Calu3 (cell line): ENCODE measurements at regions not wholly inside any gene's neighbourhood (a gene's known extent, or its start where the extent isn't known, plus 50 kb on each side); places are given as distances from the start of the nearest gene placed in this dataset.

Experiments used
- BruUV-seq: library from RNA; stranded (reverse); fragments of 400-500 nt; replicated peaks from 2 replicates; lab custom pipeline; 2021; lab: Mats Ljungman, UMichigan
- CTCF ChIA-PET: fragments of 300-600 bp; sonication (Branson Sonifier 250); formaldehyde crosslinking; loops from one replicate; lab custom pipeline; 2022; ENCODE audit warnings: antibody characterized with exemption; lab: Charles Lee
- DNase-seq: peaks from one replicate; pipeline ENCODE4 v3.0.0; 2022
- H3K27ac Mint-ChIP-seq: one replicate; pipeline ENCODE4 v1.8.0; 2022; ENCODE audit warnings: mixed read lengths; ENCODE audit not compliant: unreplicated experiment
- H3K27me3 Mint-ChIP-seq: one replicate; pipeline ENCODE4 v1.8.0; 2022; ENCODE audit warnings: mixed read lengths; ENCODE audit not compliant: unreplicated experiment
- H3K36me3 Mint-ChIP-seq: one replicate; pipeline ENCODE4 v1.8.0; 2022; ENCODE audit warnings: mild to moderate bottlenecking, moderate library complexity, mixed read lengths; ENCODE audit not compliant: insufficient read depth, unreplicated experiment
- H3K4me1 Mint-ChIP-seq: one replicate; pipeline ENCODE4 v1.8.0; 2022; ENCODE audit warnings: mild to moderate bottlenecking, low read depth, mixed read lengths; ENCODE audit not compliant: unreplicated experiment
- H3K4me3 Mint-ChIP-seq: one replicate; pipeline ENCODE4 v1.8.0; 2022; ENCODE audit warnings: mild to moderate bottlenecking, low read depth, moderate library complexity, mixed read lengths; ENCODE audit not compliant: unreplicated experiment
- H3K9me3 Mint-ChIP-seq: one replicate; pipeline ENCODE4 v1.8.0; 2022; ENCODE audit warnings: low read depth, mixed read lengths; ENCODE audit not compliant: unreplicated experiment
- intact Hi-C: fragments of 100-400 bp; cut with micrococcal nuclease; formaldehyde crosslinking; loops from one replicate; pipeline ENCODE4 v1.10.0; 2022; ENCODE audit not compliant: unreplicated experiment
- TF ChIP-seq, protein P1 (sequence below): fragments of 200-600 bp; IDR thresholded peaks from one replicate; pipeline ENCODE4 v1.8.0; 2022; ENCODE audit warnings: antibody characterized with exemption; ENCODE audit not compliant: unreplicated experiment

DNA sequence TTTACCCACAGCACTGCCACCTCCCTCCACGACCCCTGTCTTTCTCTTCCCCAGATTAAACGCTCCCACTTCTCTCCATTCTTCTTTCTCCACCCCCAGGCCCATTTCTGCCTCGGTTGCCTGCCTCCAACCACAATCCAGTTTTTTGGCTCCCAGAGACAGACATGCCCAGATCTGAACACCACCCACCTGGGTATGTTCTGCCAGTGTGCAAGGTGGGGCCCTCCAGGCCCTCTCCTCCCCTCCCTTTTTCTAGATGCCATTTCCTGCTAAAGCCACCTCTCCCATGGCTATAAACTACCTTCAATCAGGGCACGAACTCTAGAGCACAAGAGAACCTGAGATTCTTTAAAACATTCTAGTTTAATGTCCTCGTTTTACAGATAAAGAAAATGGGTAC is 63.3 kb downstream of the IRF2BPL start:
- Mint-ChIP-seq H3K4me3 (no peak overlapping the region), H3K9me3 (no peaks in the 10 kb centered on the region), H3K4me1 (peaks cover 50% of the 10 kb centered on the region), H3K27me3 (no peaks in the 10 kb centered on the region), H3K27ac (peak overlapping the region; percentile 24), H3K36me3 (peaks cover 14% of the 10 kb centered on the region)
- DNase-seq: no peak
- CTCF ChIA-PET: interaction anchor here (0.6 kb wide), 1 partner anchor 18 kb away, joined by 3 read pairs; no protein-coding TSS in a partner anchor
- no TSS peak for BruUV-seq
- intact Hi-C loops: no loop called here
- TF ChIP-seq, protein P1, sequence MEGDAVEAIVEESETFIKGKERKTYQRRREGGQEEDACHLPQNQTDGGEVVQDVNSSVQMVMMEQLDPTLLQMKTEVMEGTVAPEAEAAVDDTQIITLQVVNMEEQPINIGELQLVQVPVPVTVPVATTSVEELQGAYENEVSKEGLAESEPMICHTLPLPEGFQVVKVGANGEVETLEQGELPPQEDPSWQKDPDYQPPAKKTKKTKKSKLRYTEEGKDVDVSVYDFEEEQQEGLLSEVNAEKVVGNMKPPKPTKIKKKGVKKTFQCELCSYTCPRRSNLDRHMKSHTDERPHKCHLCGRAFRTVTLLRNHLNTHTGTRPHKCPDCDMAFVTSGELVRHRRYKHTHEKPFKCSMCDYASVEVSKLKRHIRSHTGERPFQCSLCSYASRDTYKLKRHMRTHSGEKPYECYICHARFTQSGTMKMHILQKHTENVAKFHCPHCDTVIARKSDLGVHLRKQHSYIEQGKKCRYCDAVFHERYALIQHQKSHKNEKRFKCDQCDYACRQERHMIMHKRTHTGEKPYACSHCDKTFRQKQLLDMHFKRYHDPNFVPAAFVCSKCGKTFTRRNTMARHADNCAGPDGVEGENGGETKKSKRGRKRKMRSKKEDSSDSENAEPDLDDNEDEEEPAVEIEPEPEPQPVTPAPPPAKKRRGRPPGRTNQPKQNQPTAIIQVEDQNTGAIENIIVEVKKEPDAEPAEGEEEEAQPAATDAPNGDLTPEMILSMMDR: no peak

DNA sequence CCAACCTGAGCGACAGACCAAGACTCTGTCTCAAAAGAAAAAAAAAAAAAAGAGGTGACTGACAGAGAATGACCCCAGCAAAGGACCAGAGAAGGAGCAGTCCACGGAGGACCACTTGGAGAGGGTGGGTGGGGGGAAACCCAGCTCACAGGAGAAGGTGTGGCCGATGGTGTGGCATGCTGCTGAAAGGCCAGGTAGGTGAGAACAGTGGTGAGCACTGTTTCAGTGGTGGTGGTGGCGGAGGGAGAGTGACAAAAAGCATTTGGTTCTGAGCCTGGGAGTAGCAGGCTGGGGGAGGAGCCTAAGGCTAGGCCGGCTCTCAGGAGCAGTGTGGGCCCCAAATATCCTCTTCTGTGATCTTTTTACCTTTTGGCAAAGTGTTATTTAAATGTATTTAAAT is 63.8 kb downstream of the IRF2BPL start:
- Mint-ChIP-seq H3K9me3 (no peaks in the 10 kb centered on the region), H3K4me3 (no peak overlapping the region), H3K27ac (no peak overlapping the region), H3K4me1 (peaks cover 55% of the 10 kb centered on the region), H3K36me3 (peaks cover 14% of the 10 kb centered on the region), H3K27me3 (no peaks in the 10 kb centered on the region)
- no peak for DNase-seq
- no TSS peak for BruUV-seq
- CTCF ChIA-PET: interaction anchor here (0.6 kb wide), 1 partner anchor 19 kb away, joined by 7 read pairs; no protein-coding TSS in a partner anchor
- intact Hi-C loops: loop anchor here (5.0 kb wide), 2 partner anchors 47 to 58 kb away; no protein-coding TSS in a partner anchor
- TF ChIP-seq, protein P1: no peak

DNA sequence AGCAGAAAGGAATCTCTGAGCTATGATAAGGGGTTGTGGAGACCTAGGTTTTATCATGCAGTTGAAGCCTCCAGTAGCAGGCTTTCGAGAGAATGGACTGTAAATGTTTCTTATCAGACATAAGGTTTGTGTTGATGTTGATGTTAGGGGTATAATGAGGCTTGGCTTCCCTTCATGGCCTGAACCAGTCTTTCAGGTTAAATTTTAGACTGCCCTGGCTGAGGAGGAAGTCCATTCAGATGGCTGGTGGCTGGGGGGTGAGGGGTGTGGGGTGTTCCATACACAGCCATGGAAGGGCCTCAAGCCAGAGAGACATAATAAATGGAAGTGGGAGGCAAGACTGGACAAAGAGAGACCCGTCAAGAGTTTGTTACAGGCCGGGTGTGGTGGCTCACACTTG is 65.1 kb downstream of the IRF2BPL start:
- DNase-seq: no peak
- TF ChIP-seq, protein P1: no peak
- Mint-ChIP-seq H3K27me3 (no peaks in the 10 kb centered on the region), H3K9me3 (no peaks in the 10 kb centered on the region), H3K27ac (peak overlapping the region; percentile 14), H3K4me1 (peaks cover 55% of the 10 kb centered on the region), H3K4me3 (no peak overlapping the region), H3K36me3 (peaks cover 14% of the 10 kb centered on the region)
- intact Hi-C loops: loop anchor here (5.0 kb wide), 2 partner anchors 46 to 59 kb away; no protein-coding TSS in a partner anchor
- CTCF ChIA-PET: interaction anchor here (0.6 to 2.2 kb wide), 4 partner anchors 50 to 259 kb away, joined by 3 to 10 read pairs (median 6); no protein-coding TSS in a partner anchor
- no TSS peak for BruUV-seq

DNA sequence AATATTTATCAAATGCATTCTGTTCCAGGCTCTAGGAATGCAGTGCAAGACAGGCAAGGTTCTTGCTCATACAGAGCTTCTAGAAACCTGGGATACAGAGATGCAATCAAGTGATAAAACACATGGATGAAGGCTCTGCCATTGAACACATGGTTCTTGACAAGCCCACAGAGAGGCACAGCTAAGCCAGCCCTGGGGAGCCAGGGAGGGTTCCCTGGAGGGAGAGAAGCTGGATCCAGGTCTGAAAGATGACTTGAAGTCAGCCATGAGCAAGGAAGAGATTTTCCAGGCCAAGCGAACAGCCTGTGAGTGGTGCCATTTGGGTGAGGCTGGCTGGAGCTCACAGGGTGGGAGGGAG is 66.2 kb downstream of the IRF2BPL start:
- BruUV-seq: no TSS peak
- H3K36me3 Mint-ChIP-seq: peaks cover 14% of the 10 kb centered on the region
- peak overlapping the region; percentile 75 for H3K4me3 Mint-ChIP-seq
- intact Hi-C loops: loop anchor here (5.0 kb wide), 2 partner anchors 45 to 60 kb away; no protein-coding TSS in a partner anchor
- DNase-seq: no peak
- H3K9me3 Mint-ChIP-seq: no peaks in the 10 kb centered on the region
- CTCF ChIA-PET: interaction anchor here (0.6 to 2.2 kb wide), 15 partner anchors 9 to 288 kb away, joined by 3 to 17 read pairs (median 5); no protein-coding TSS in a partner anchor
- H3K27ac Mint-ChIP-seq: peak overlapping the region; percentile 99
- H3K27me3 Mint-ChIP-seq: no peaks in the 10 kb centered on the region
- peaks cover 59% of the 10 kb centered on the region for H3K4me1 Mint-ChIP-seq
- TF ChIP-seq, protein P1: no peak
